Left lobe of liver (tissue), 2 donors: ENCODE measurements at regions not wholly inside any gene's neighbourhood (a gene's known extent, or its start where the extent isn't known, plus 50 kb on each side); places are given as distances from the start of the nearest gene placed in this dataset.
"Not testable (repeated sequence)": the region's sequence is repeated elsewhere in the genome, so short reads cannot be mapped to it uniquely, and the experiment has no call there.

Experiments
- ATAC-seq: fragments of 200-7000 bp; cut with Tn5 transposase; one replicate; pipeline ENCODE4 v1.9.1; 2020; ENCODE audit warnings: mild to moderate bottlenecking, moderate library complexity
- DNase-seq: peaks from one replicate; pipeline ENCODE4 v3.0.0-alpha.2; 2020; ENCODE audit warnings: low spot score
- donor health status: DM: no; HTN: no; CAD: no; lungs with moderate emphysema.
- donor health status: DM: no; HTN: yes; CAD: no.

- peak; percentile 79 for ATAC-seq
- not testable (repeated sequence) for DNase-seq
These were observed 50.4 kb upstream of the CDY2A start for GRCh38 chrY:17975200-17975599.

DNA sequence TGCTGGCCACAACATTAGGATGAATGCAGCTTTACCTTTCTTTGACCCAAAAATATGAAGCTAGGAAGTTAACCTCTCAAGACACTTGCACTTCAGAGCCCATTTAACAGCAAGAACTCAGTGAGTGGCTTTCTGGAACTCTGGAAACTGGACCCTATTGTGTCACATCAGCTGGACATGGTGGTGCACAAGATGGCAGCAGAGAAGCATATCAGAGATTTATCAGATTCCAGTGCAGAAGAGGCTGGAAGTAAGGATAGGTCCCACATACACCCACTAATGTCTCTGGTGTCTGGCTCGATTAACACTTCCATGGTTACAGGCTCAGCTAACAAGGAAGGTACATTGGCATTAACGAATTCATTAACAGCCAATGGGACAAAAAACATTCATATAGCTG is 72.2 kb upstream of the CDY2B start:
- ATAC-seq: peak; percentile 70
- no peak for DNase-seq

DNA sequence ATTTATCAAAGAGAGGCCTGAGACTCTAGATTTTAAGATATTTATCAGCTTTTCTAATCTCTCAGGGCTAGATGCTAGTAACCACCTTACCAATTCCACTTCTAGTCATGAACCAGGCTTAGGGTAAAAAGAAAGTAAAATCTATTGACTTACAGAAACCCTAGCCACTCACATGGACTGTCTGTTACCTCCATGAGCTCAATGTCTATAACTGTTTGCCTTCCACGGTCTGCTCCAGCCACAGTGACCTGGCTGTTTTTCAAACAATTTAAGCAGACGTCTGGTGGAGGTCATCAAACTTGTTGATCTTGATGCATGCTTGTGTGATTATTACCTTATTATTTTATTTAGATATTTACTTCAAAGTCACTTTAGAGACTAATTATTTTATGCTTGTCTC is 50.4 kb upstream of the CDY2B start:
- ATAC-seq: peak; percentile 76
- not testable (repeated sequence) for DNase-seq
